Rectal smooth muscle tissue (tissue), 1 donor: ENCODE measurements at regions not wholly inside any gene's neighbourhood (a gene's known extent, or its start where the extent isn't known, plus 50 kb on each side); places are given as distances from the start of the nearest gene placed in this dataset.
"Not testable (repeated sequence)": the region's sequence is repeated elsewhere in the genome, so short reads cannot be mapped to it uniquely, and the experiment has no call there.

Experiments used
- H3K27ac ChIP-seq: one replicate; pipeline ENCODE4 v1.7.0; 2013; ENCODE audit warnings: low read depth, low read length, inconsistent platforms
- H3K27me3 ChIP-seq: one replicate; pipeline ENCODE4 v1.7.0; 2013; ENCODE audit warnings: low read length; ENCODE audit not compliant: control insufficient read depth, insufficient read depth
- H3K36me3 ChIP-seq: one replicate; pipeline ENCODE4 v1.7.0; 2013; ENCODE audit warnings: low read length; ENCODE audit not compliant: control insufficient read depth, insufficient read depth
- H3K4me1 ChIP-seq: one replicate; pipeline ENCODE4 v1.7.0; 2013; ENCODE audit warnings: low read length; ENCODE audit not compliant: control insufficient read depth, insufficient read depth
- H3K4me3 ChIP-seq: one replicate; pipeline ENCODE4 v1.7.0; 2013; ENCODE audit warnings: low read length
- H3K9ac ChIP-seq: one replicate; pipeline ENCODE4 v1.7.0; 2013; ENCODE audit warnings: low read length

GRCh38 chr9:30507166-30507565 lies 1877.3 kb upstream of the ACO1 start:
- Histone ChIP-seq H3K27me3 (no peaks in the 10 kb centered on the region), H3K36me3 (no peaks in the 10 kb centered on the region), H3K27ac (no peak overlapping the region), H3K4me1 (no peaks in the 10 kb centered on the region), H3K4me3 (no peak overlapping the region), H3K9ac (no peak overlapping the region)

GRCh38 chr9:30511666-30512065 lies 1872.8 kb upstream of the ACO1 start:
- Histone ChIP-seq H3K27me3 (no peaks in the 10 kb centered on the region), H3K4me3 (no peak overlapping the region), H3K27ac (no peak overlapping the region), H3K9ac (no peak overlapping the region), H3K4me1 (no peaks in the 10 kb centered on the region), H3K36me3 (no peaks in the 10 kb centered on the region)

- Histone ChIP-seq H3K27ac (no peak overlapping the region), H3K4me3 (no peak overlapping the region), H3K4me1 (no peaks in the 10 kb centered on the region), H3K9ac (no peak overlapping the region), H3K27me3 (no peaks in the 10 kb centered on the region), H3K36me3 (no peaks in the 10 kb centered on the region)
Measured at GRCh38 chr9:30519166-30519565, 1865.3 kb upstream of the ACO1 start.

GRCh38 chr9:30519756-30520155 lies 1864.7 kb upstream of the ACO1 start:
- no peak overlapping the region for H3K27ac ChIP-seq
- no peaks in the 10 kb centered on the region for H3K27me3 ChIP-seq
- no peaks in the 10 kb centered on the region for H3K4me1 ChIP-seq
- H3K36me3 ChIP-seq, result no peaks in the 10 kb centered on the region
- no peak overlapping the region for H3K4me3 ChIP-seq
- no peak overlapping the region for H3K9ac ChIP-seq

GRCh38 chr9:30522061-30522460 lies 1862.4 kb upstream of the ACO1 start:
- H3K9ac ChIP-seq, result no peak overlapping the region
- H3K27me3 ChIP-seq, result no peaks in the 10 kb centered on the region

GRCh38 chr9:30522486-30522885 lies 1862.0 kb upstream of the ACO1 start:
- no peak overlapping the region for H3K27ac ChIP-seq
- no peak overlapping the region for H3K4me3 ChIP-seq
- H3K36me3 ChIP-seq, result no peaks in the 10 kb centered on the region
- no peaks in the 10 kb centered on the region for H3K4me1 ChIP-seq
- H3K9ac ChIP-seq, result no peak overlapping the region
- H3K27me3 ChIP-seq, result no peaks in the 10 kb centered on the region

More at GRCh38 chr9:30522061-30522460, 1862.4 kb upstream of the ACO1 start:
- Histone ChIP-seq H3K4me3 (no peak overlapping the region), H3K4me1 (no peaks in the 10 kb centered on the region), H3K27ac (no peak overlapping the region), H3K36me3 (no peaks in the 10 kb centered on the region)

GRCh38 chr9:30524311-30524710 lies 1860.1 kb upstream of the ACO1 start:
- H3K4me3 ChIP-seq, result no peak overlapping the region
- H3K4me1 ChIP-seq, result no peaks in the 10 kb centered on the region
- no peaks in the 10 kb centered on the region for H3K27me3 ChIP-seq
- no peak overlapping the region for H3K9ac ChIP-seq
- no peak overlapping the region for H3K27ac ChIP-seq
- no peaks in the 10 kb centered on the region for H3K36me3 ChIP-seq

GRCh38 chr9:30534455-30534854 lies 1850.0 kb upstream of the ACO1 start:
- no peaks in the 10 kb centered on the region for H3K4me1 ChIP-seq
- no peaks in the 10 kb centered on the region for H3K27me3 ChIP-seq
- H3K36me3 ChIP-seq, result no peaks in the 10 kb centered on the region
- no peak overlapping the region for H3K9ac ChIP-seq
- H3K4me3 ChIP-seq, result no peak overlapping the region
- H3K27ac ChIP-seq, result no peak overlapping the region

- H3K36me3 ChIP-seq, result no peaks in the 10 kb centered on the region
- H3K27me3 ChIP-seq, result no peaks in the 10 kb centered on the region
- no peak overlapping the region for H3K9ac ChIP-seq
- no peaks in the 10 kb centered on the region for H3K4me1 ChIP-seq
- H3K4me3 ChIP-seq, result no peak overlapping the region
- no peak overlapping the region for H3K27ac ChIP-seq
Measured at GRCh38 chr9:30534896-30535295, 1849.5 kb upstream of the ACO1 start.

- H3K36me3 ChIP-seq, result no peaks in the 10 kb centered on the region
- no peak overlapping the region for H3K27ac ChIP-seq
- no peaks in the 10 kb centered on the region for H3K4me1 ChIP-seq
- no peaks in the 10 kb centered on the region for H3K27me3 ChIP-seq
- no peak overlapping the region for H3K9ac ChIP-seq
- H3K4me3 ChIP-seq, result no peak overlapping the region
Measured at GRCh38 chr9:30536494-30536893, 1847.9 kb upstream of the ACO1 start.

GRCh38 chr9:30539696-30540095 lies 1844.7 kb upstream of the ACO1 start:
- H3K4me3 ChIP-seq, H3K36me3 ChIP-seq, H3K27ac ChIP-seq, H3K4me1 ChIP-seq, H3K9ac ChIP-seq, H3K27me3 ChIP-seq: not testable (repeated sequence)

- no peaks in the 10 kb centered on the region for H3K36me3 ChIP-seq
- H3K27me3 ChIP-seq, result no peaks in the 10 kb centered on the region
- no peak overlapping the region for H3K27ac ChIP-seq
- no peak overlapping the region for H3K4me3 ChIP-seq
- H3K9ac ChIP-seq, result no peak overlapping the region
- no peaks in the 10 kb centered on the region for H3K4me1 ChIP-seq
Measured at GRCh38 chr9:30574355-30575151, 1809.9 kb upstream of the ACO1 start.

GRCh38 chr9:30575218-30575617 lies 1809.2 kb upstream of the ACO1 start:
- no peaks in the 10 kb centered on the region for H3K4me1 ChIP-seq
- H3K4me3 ChIP-seq, result no peak overlapping the region
- no peaks in the 10 kb centered on the region for H3K27me3 ChIP-seq
- H3K9ac ChIP-seq, result no peak overlapping the region
- H3K27ac ChIP-seq, result no peak overlapping the region
- no peaks in the 10 kb centered on the region for H3K36me3 ChIP-seq
